ENCODE measurements at regions not wholly inside any gene's neighbourhood (a gene's known extent, or its start where the extent isn't known, plus 50 kb on each side); places are given as distances from the start of the nearest gene placed in this dataset.
"Not testable (repeated sequence)": the region's sequence is repeated elsewhere in the genome, so short reads cannot be mapped to it uniquely, and the experiment has no call there.

GRCh38 chr7:23938937-23939552 lies 229.0 kb downstream of the STK31 start:
- no peak for DNase-seq

DNA sequence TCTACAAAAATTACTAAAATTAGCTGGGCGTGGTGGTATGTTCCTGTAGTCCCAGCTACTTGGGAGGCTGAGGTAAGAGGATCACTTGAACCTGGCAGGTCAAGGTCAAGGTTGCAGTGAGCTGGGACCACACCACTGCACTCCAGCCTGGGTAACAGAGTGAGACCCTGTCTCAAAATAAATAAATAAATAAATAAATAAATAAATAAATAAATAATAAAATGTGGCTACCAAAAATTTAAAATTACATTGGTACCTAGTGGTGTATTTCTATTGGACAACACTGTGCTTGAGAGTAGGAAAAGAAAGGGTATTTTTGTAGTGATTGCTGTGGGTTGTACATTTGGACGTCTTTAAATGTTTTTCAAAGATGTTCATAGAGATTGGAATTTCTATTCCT lies 229.7 kb downstream of the STK31 start:
- DNase-seq: not testable (repeated sequence)

DNA sequence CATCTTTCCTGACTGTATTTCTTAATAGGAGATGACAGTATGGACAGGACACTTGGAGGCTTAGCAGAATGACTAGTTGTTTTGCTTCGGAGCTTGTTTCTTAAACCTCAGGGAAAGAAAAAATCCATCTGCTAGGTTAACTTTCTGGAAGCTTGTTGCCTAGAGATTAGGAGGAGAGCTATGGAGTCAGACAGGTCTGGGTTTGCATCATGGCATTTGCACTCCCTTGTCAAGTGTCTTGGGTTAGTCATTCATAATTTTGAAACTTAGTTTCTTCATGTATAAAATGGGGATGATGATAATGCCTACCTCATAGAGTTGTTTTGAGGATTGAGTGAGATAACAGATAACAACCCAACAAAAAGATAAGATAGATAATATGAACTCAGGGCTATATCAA lies 231.5 kb downstream of the STK31 start:
- DNase-seq: no peak

DNA sequence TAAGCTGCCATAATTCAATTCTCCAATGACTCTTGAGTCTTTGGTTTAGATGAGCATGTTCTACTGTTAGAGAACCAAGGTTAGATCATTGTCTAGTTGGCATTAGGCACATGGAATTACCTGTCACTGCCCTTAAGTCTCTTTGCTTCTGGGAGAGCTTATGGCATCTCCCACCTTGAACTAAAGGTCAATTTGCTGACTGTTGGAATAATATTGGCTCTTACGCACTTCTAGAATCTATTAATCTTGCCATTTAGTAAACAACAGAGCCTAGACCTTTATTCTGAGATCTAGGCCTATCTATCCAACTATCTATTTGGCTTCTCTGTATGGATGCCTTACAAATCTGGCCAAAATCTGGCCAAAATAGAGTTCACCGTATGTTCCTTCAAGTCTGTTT lies 232.0 kb downstream of the STK31 start:
- DNase-seq: no peak

DNA sequence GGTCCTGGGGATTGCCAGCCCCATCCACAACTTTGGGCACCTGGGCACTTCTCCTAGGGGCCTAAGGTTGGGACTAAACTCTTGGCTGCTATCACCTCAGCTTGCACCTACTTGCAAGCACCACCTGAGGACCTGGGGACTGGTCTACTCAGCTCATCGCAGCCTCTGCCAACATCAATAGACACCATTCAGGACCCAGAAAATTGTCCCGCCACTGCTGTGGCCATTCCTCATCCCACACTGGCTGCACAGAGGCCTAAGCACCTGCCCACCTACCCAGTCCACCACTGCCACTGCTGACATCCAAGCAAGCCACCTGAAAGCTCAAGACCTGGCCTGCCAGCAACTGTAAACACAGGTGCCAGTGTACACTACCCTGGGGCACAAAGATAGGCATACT lies 234.1 kb downstream of the STK31 start:
- no peak for DNase-seq

DNA sequence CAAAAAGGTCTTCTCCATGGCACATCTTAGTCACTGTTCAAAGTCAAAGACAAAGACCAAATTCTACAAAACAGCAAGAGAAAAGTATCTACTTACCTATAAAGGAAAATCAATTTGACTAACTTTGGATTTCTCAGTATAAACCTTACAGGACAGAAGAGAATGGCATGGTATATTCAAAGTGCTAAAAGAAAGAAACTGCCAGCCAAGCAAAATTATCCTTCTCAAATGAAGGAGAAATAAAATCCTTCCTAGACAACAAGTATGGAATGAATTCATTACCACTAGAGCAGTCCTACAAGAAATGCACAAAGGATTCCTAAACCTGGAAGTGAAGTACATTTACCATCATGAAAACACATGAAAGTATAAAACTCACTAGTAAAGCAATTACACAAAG lies 235.5 kb downstream of the STK31 start:
- no peak for DNase-seq

GRCh38 chr7:23955145-23955544 lies 245.1 kb downstream of the STK31 start:
- no peak for DNase-seq

GRCh38 chr7:23955600-23956149 lies 245.7 kb downstream of the STK31 start:
- DNase-seq: no peak

- no peak for DNase-seq
Measured at GRCh38 chr7:23956772-23957576, 247.0 kb downstream of the STK31 start.

- no peak for DNase-seq
Measured at GRCh38 chr7:23959821-23960220, 249.8 kb downstream of the STK31 start.

- no peak for DNase-seq
Measured at GRCh38 chr7:23960361-23960760, 250.3 kb downstream of the STK31 start.

DNA sequence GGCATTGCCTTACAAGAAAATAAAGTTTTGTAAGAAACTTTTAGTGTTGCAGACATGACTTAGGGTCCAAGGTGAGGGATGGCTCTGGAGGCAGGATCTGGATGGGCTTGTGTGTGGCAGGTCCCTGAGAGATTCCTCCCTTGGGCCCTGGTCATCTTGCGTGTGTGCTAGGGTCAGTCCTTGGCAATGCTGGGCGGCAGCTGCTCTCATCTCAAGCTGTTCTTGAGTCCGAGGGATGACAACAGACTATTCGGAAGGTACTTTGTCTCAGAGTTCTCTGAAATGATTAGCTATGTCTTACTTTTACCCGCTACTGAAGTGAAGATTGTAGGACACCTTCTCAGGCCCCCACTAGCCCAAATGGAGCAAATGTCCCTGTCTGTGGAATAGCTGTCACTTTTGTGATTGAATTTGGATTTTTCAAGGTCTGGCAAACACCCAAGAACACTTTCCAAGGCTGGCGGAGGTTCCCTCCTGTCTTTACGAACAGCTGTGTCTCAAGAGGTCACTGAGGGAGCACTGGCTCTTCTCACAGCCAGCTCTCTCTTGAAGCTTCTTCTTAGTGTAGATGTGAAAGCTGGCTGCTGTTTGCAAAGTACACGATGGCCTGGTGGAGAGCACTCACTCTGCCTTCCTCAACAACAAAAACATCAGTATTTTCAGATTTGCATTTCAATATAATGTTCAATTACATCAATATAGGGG lies 253.6 kb downstream of the STK31 start:
- no peak for DNase-seq

DNA sequence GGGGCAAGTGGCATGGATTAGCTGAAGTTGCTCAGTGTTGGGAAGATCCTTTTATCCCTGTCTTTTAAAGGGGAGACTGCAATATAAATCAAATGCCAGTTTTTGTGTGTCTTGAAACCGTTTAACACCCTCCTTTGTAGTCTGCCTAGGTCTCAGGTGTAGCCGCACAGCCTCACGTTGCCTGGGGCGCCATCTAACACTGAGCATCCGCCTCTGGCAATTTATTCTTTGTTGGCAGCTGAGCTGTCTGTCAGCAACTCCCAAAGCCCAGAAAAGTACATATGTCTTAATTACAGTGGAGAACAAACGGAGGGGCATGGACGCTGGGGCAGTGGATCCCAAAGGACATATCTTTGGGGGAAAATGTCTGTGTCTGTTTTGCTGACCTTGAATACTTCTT lies 254.7 kb downstream of the STK31 start:
- DNase-seq: no peak

- no peak for DNase-seq
Measured at GRCh38 chr7:23965296-23965695, 255.3 kb downstream of the STK31 start.

- no peak for DNase-seq
Measured at GRCh38 chr7:23966941-23967340, 256.9 kb downstream of the STK31 start.

DNA sequence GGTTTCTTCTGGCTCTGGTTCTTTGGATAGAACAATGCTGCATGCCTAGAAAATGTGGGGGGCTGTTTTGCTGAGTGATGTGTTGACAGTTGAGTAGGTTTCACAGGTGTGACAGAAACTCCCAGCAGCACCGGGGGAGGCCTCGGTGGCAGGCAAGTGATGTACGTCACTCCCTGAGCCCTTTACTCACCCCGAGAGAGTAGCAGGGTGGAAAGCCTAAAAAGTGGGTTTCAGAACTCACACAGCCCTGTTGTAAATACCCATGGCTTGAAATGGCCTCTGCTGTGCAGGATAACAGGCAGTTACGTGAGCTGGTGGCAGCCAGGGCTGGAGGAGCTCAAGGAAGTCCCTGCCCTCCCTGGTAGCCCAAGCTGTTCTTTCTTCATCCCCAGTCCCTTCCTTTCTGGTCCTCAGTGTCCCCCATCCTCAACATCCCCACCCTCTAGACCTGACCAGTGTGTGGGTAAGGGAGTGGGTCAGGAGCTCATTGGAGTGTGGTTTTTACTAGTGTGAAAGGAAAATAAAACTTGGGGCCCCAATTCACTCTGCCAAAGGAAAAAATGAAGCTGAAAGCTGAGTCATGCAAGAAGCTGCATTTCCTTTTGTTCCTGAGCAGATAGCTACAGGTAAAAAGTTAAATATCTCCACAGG lies 258.1 kb downstream of the STK31 start:
- no peak for DNase-seq

DNA sequence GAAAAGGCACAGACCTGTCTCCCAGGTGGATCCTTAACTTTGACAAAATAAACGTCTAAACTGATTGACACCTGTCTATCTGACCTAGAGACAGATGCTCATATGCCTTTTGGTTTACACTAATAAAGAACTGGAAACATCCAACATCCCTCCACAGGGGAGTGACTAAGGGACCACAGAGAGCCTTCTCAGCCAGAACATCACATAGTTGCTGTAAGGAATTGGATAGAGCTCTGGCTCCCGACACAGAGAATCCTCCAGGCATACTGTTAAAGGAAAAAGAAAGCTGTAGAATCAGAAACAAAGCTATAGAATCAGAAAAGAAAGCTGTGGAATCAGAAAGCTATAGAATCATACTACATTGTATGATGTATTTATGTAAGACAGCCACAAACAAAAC lies 258.8 kb downstream of the STK31 start:
- DNase-seq: no peak

DNA sequence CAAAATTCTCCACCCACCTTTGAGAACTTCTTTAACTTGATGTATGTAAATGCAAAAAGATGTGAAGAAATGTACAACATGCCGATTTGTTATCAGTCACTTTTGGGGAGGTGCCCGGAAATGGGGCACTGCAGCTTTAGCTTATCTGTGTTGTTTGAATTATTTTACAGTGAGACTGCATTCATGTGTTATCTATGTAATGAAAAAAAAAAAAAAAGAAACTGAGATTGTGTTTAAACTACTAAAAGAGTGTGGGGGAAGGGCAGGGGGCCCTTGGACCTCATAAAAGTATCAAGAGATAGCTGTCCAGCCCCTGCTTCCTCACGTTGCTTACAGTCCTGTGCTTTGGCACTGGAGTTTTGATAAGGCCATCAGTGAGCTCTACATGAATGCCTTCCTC lies 259.4 kb downstream of the STK31 start:
- no peak for DNase-seq

DNA sequence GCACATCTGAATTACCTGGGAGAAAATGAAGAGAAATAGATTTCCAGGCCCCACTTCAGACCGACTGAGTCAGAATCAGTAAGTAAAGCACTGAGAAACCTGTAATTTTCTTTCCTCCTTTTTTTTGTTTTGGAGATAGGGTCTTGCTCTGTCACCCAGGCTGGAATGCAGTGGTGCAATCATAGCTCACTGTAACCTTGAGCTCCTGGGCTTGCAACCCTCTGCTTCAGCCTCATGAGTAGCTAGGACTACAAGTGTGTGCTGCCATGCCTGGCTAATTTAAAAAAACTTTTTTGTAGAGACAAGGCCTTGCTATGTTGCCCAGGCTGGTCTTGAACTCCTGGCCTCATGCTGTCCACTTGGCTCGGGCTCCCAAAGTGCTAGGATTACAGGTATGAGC lies 260.2 kb downstream of the STK31 start:
- no peak for DNase-seq

- no peak for DNase-seq
Measured at GRCh38 chr7:23971031-23971430, 261.0 kb downstream of the STK31 start.

- DNase-seq: no peak
Measured at GRCh38 chr7:23972057-23972456, 262.0 kb downstream of the STK31 start.

- DNase-seq: no peak
Measured at GRCh38 chr7:23973264-23973663, 263.2 kb downstream of the STK31 start.

DNA sequence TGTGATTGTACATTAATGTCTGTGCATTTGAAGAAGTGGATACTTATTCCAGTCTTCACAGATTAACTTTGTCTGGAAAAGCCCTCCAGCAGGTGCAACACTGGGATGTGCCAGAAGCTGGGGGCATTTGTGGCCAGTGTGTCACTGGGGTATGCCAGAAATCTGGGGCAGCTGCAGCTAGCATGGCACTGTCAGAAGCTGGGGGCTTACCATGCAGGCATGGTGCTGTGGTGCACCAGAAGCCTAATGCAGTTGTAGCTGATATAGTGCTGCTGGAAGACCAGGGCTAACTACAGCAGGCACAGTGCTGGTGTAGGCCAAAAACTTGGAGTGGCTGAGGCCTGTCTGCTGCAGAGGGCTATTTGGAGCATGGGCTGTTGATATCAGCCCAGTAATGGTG lies 270.1 kb downstream of the STK31 start:
- no peak for DNase-seq

Measured in activated T-cell treated with anti-CD3 and anti-CD28 coated beads for 4 hours (primary cell).